Amygdala (tissue), 56 donors: ENCODE measurements at regions not wholly inside any gene's neighbourhood (a gene's known extent, or its start where the extent isn't known, plus 50 kb on each side); places are given as distances from the start of the nearest gene placed in this dataset.

Source experiments
- DNase-seq, 56 donors: peaks; one replicate each; lab custom pipeline; 2025; lab: John Stamatoyannopoulos, UW

GRCh38 chr6:33952016-33952415 lies 148.2 kb upstream of the MLN start:
- no peak for DNase-seq

GRCh38 chr6:33950891-33951889 lies 147.4 kb upstream of the MLN start:
- no peak for DNase-seq

- DNase-seq, result no peak
These were observed 146.7 kb upstream of the MLN start for GRCh38 chr6:33950472-33950881.

DNA sequence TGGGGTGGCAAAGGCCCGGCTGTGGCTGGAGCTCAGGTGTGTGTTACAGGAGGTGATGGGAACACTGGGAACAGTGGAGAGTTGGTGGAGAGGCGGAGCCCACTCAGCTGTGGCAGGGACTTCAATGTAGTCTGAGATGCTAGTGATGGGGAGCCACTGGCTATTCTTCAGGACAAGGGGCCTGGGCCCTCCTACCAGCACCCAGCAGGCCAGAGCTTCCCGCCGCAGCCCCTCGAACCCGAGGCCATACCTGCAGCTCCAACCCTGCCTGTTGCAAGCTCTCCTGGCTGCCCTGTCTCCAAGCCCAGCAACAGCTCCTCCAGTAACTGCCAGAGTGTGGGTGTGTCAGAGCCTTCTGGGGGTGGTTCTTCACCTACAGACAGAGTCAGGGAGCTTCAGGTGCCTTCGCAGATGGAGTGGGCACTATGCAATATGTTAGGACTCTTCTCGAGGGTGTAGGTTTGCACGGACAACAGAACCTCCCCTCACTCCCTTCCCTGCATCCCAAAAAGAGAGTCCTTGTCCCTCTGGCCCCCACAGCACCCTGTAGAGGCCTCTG lies 146.2 kb upstream of the MLN start:
- DNase-seq, result no peak

GRCh38 chr6:33949111-33949510 lies 145.3 kb upstream of the MLN start:
- DNase-seq, result no peak

DNA sequence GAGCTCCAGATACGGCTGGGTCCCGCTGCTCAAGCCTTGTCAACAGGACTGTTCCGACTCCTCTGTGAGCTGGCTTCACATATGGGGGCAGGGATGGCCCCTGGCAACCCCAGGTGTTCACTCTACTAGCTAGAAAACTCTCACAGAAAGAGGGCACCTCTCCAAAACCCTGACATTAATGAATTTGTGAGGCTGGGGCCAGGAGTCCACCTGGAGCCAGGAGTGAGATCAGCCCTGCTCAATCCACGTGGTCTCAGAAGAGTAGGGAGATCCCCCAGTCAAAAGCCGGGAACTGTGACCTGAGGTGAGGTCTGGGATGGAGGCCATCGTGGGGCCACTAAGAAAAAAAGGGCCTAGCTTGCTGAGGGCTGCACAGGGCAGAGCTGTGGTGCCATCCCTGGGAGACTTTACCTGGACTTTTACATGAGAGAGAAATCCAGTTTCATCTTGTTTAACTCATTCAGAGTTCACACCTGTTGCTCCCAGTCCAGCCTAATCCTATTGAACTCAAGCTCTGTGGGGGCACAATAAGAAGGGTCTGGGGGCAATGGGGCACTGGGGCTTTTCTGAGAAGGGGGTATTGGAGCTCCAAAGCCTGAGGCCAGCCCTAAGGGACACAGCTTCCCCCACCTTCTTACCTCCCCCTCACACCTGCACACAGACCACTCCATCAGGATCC lies 144.3 kb upstream of the MLN start:
- DNase-seq, result no peak

DNA sequence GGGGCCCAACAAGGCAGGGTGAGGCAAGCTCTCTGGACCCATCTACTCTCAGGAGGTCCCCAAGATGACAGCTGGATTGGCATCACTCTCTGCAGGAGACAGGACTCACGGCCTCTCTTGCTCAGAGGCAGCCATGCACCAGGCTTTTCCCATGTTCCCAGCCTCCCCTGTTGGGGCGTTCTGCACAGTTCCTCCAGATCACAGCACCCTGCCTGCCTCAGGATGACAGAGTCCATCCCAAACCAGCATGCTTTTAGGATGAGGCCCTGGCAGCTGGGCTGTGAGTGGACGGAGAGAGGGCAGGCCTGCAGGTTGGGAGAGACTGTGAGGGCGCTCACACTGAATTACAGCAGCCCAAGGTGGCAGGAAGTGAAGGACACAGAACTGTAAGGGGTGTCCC lies 143.2 kb upstream of the MLN start:
- no peak for DNase-seq

DNA sequence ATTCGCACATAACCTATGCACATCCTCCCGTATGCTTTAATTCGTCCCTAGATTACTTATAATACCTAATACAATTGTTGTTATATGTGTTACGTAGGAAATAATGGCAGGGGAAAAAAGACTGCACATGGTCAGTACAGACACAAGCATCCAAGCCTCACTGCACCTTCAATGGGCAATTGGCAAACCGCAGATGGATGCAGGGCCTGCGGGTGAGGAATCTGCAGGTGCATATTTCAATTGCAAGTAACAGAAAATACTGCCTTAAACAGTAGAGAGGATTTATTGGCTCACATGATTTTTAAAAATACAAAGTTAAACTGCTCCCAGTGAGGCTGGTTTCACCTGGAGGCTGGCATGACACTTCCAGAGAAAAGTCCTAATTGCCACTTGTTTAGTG lies 142.1 kb upstream of the MLN start:
- no peak for DNase-seq

GRCh38 chr6:33944686-33945411 lies 141.0 kb upstream of the MLN start:
- DNase-seq, result no peak

- DNase-seq, result no peak
These were observed 133.1 kb upstream of the MLN start for GRCh38 chr6:33936886-33937285.

- no peak for DNase-seq
These were observed 131.8 kb upstream of the MLN start for GRCh38 chr6:33935439-33936080.

GRCh38 chr6:33934731-33935270 lies 131.0 kb upstream of the MLN start:
- no peak for DNase-seq

DNA sequence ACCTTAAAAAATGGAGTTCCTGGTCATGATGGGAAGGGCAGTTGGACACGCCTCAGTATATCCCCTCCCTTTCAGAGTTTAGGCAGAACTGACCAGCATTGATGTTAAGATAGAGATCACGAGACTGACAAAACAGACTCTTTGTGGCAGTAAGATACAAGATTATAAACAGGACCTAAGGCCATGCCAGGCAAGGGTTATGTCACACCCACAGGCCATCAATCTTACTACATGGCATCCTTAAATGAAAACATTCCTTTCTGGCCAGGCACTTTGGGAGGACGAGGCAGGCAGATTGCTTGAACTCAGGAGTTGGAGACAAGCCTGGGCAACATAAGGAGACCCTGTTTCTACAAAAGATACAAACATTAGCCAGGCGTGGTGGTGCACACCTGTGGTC lies 129.3 kb upstream of the MLN start:
- DNase-seq, result no peak

DNA sequence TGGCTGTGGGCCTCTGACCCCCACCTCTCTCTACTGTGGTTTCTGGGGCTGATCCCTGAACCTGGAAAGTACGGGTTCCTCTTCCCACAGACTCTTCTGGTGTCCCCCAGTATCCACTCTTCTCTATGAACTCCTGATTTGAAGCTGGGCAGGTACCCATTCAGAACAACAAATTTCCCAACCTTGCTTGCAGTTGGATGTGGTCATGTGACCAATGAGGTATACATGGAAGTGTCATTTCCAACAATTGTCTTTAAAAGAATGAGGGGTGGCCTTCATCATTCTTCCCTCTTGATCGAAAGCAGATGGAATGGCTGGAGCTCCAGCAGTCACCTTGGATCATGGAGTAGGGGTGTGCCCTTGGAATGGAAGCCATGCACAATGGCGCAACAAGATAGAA lies 128.0 kb upstream of the MLN start:
- DNase-seq, result no peak

- no peak for DNase-seq
These were observed 125.9 kb upstream of the MLN start for GRCh38 chr6:33929575-33930288.

DNA sequence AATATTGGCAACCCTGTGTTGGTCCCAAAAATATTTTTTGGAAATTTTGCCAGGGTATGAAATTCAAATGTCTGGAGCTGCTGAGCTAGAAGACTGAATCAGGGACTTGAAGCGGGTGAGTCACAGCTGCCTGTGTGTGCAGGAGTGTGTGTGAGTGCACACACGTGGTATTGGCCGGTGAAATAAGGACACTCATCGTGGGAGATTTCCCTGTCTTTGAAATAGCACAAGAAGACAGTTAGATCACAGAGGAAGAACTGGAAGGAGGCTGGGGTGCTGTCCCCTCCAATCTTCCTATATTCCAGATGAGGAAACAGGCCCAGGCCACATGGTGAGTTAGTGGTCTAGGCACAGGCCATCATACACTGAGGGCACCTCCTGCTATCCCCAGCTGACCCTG lies 123.8 kb upstream of the MLN start:
- DNase-seq, result peak in 18 of 56 donors; percentile 3 to 34 (median 10)

DNA sequence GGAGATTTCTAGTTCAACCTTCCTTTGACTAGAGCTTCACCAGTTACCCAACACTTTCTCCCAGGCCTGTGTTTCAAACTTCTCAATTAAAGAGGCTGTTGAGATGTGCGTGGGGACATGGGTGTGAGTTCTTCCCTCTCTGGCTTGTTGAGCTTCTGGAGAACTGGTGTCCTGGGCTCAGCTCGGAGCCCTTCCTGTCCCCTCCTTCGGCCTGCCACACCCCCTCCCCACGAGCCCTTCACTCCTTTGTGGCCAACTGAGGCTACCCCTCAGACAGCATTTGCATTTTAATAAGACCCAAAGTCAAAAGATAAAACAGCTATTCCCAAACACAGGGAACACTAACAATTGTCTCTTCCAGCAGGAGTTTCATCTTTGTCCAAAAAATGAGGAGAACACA lies 123.3 kb upstream of the MLN start:
- DNase-seq, result no peak

DNA sequence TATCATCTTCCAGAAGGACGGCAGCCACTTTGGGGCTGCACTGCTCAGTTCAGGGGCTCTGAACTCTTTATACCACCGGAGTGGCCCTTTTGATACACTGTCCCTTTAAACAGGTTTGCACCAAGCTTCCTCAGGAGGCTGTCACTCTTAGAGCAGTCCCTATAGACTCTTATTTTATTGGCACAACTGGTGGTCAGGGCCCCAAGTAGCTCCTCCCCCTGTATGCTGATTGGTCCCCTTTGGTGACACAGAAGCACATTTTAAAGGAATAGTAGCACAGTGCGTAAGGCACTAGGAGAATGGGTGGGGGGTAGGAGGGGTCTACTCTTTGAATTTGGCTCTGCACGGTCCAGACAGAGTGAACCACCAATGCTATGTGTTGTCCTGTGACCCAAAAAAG lies 122.6 kb upstream of the MLN start:
- DNase-seq, result no peak

GRCh38 chr6:33925936-33926335 lies 122.1 kb upstream of the MLN start:
- DNase-seq, result no peak
